ENCODE measurements at regions not wholly inside any gene's neighbourhood (a gene's known extent, or its start where the extent isn't known, plus 50 kb on each side); places are given as distances from the start of the nearest gene placed in this dataset.

DNA sequence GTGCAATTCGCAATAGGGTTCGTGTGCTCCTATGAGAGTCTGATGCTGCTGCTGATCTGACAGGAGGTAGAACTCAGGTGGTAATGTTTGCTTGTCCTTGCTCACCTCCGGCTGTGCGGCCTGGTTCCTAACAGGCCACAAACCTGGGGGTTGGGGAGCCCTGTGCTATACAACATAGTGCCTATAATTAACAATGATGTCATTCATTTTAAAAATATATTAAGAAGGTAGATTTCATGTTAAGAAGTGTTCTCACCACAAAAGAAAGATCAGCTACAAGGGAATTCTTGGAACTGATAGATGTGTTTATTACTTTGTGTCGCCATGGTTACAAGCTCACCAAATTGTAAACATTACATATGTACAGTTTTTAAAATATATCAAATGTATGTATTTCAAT, 200.5 kb downstream of the GRB14 start:
- POLR2A ChIA-PET: no interaction called here
- TF ChIP-seq ZNF16 (tag by site-specific recombination; IDR thresholded peaks at IDR 0.05; ENCODE audit: low read depth) (no peak), ZBTB1 (tag by site-specific recombination; IDR thresholded peaks at IDR 0.05) (no peak), ZNF843 (tag by site-specific recombination; IDR thresholded peaks at IDR 0.05) (no peak), ZBTB7A (tag by site-specific recombination; IDR thresholded peaks at IDR 0.05; ENCODE audit: low read depth) (no peak)
- TF ChIP-seq, protein P1, sequence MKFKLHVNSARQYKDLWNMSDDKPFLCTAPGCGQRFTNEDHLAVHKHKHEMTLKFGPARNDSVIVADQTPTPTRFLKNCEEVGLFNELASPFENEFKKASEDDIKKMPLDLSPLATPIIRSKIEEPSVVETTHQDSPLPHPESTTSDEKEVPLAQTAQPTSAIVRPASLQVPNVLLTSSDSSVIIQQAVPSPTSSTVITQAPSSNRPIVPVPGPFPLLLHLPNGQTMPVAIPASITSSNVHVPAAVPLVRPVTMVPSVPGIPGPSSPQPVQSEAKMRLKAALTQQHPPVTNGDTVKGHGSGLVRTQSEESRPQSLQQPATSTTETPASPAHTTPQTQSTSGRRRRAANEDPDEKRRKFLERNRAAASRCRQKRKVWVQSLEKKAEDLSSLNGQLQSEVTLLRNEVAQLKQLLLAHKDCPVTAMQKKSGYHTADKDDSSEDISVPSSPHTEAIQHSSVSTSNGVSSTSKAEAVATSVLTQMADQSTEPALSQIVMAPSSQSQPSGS (tag by site-specific recombination; IDR thresholded peaks at IDR 0.05; ENCODE audit: low read depth): peak; percentile 58
- TF ChIP-seq, protein P2, sequence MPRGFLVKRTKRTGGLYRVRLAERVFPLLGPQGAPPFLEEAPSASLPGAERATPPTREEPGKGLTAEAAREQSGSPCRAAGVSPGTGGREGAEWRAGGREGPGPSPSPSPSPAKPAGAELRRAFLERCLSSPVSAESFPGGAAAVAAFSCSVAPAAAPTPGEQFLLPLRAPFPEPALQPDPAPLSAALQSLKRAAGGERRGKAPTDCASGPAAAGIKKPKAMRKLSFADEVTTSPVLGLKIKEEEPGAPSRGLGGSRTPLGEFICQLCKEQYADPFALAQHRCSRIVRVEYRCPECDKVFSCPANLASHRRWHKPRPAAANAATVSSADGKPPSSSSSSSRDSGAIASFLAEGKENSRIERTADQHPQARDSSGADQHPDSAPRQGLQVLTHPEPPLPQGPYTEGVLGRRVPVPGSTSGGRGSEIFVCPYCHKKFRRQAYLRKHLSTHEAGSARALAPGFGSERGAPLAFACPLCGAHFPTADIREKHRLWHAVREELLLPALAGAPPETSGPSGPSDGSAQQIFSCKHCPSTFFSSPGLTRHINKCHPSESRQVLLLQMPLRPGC (tag by site-specific recombination; IDR thresholded peaks at IDR 0.05): no peak
- TF ChIP-seq, protein P3, sequence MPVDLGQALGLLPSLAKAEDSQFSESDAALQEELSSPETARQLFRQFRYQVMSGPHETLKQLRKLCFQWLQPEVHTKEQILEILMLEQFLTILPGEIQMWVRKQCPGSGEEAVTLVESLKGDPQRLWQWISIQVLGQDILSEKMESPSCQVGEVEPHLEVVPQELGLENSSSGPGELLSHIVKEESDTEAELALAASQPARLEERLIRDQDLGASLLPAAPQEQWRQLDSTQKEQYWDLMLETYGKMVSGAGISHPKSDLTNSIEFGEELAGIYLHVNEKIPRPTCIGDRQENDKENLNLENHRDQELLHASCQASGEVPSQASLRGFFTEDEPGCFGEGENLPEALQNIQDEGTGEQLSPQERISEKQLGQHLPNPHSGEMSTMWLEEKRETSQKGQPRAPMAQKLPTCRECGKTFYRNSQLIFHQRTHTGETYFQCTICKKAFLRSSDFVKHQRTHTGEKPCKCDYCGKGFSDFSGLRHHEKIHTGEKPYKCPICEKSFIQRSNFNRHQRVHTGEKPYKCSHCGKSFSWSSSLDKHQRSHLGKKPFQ (tag by site-specific recombination; IDR thresholded peaks at IDR 0.05): no peak
- CTCF ChIA-PET: no interaction called here

DNA sequence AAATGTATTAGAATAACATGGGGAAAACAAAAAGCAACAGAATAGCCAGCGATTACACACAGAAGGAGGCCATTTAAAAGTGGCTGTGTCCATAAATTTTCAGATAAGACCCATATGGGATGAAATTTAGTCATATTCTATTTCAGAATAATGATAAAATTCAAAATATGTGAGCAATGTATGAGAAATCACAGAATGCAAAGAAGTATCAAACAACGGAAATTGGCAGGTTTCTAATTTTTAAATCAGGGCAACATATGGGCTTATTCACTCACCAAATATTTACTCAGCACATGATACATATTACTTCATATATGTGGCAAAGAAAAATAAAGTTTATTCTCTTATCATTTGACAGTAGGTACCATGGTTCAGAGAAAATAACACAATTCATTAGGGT, 208.5 kb downstream of the GRB14 start:
- CTCF ChIA-PET: no interaction called here
- POLR2A ChIA-PET: no interaction called here
- Histone ChIP-seq H3K4me3 (ENCODE audit: low read depth, low read length) (no peak overlapping the region), H3K9me3 (ENCODE audit: control insufficient read depth, insufficient read depth, low read depth, low read length) (no peaks in the 10 kb centered on the region; the same call in 1 of the 2 replicates), H3K27ac (ENCODE audit: extremely low read depth, low read depth, low read length) (no peak overlapping the region), H3K4me1 (ENCODE audit: control insufficient read depth, insufficient read depth, low read length) (no peaks in the 10 kb centered on the region), H3K36me3 (ENCODE audit: control insufficient read depth in 2 of 2, insufficient read depth in 1 of 2, low read length in 2 of 2) (no peaks in the 10 kb centered on the region)
- TF ChIP-seq SP2 (tag by site-specific recombination; IDR thresholded peaks at IDR 0.05) (no peak), ZNF274 (IDR thresholded peaks at IDR 0.05; ENCODE audit: low read length) (no peak), ZNF274 (tag by site-specific recombination; IDR thresholded peaks at IDR 0.05; ENCODE audit: borderline replicate concordance) (no peak)
- TF ChIP-seq, protein P4, sequence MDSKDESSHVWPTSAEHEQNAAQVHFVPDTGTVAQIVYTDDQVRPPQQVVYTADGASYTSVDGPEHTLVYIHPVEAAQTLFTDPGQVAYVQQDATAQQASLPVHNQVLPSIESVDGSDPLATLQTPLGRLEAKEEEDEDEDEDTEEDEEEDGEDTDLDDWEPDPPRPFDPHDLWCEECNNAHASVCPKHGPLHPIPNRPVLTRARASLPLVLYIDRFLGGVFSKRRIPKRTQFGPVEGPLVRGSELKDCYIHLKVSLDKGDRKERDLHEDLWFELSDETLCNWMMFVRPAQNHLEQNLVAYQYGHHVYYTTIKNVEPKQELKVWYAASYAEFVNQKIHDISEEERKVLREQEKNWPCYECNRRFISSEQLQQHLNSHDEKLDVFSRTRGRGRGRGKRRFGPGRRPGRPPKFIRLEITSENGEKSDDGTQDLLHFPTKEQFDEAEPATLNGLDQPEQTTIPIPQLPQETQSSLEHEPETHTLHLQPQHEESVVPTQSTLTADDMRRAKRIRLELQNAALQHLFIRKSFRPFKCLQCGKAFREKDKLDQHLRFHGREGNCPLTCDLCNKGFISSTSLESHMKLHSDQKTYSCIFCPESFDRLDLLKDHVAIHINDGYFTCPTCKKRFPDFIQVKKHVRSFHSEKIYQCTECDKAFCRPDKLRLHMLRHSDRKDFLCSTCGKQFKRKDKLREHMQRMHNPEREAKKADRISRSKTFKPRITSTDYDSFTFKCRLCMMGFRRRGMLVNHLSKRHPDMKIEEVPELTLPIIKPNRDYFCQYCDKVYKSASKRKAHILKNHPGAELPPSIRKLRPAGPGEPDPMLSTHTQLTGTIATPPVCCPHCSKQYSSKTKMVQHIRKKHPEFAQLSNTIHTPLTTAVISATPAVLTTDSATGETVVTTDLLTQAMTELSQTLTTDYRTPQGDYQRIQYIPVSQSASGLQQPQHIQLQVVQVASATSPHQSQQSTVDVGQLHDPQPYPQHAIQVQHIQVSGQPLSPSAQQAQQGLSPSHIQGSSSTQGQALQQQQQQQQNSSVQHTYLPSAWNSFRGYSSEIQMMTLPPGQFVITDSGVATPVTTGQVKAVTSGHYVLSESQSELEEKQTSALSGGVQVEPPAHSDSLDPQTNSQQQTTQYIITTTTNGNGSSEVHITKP (tag by site-specific recombination; IDR thresholded peaks at IDR 0.05): no peak

More for the DNA sequence above, 200.5 kb downstream of the GRB14 start:
- Histone ChIP-seq H3K27ac (ENCODE audit: extremely low read depth, low read depth, low read length) (no peak overlapping the region), H3K9me3 (ENCODE audit: control insufficient read depth, insufficient read depth, low read depth, low read length) (no peaks in the 10 kb centered on the region), H3K36me3 (ENCODE audit: control insufficient read depth in 2 of 2, insufficient read depth in 1 of 2, low read length in 2 of 2) (no peaks in the 10 kb centered on the region), H3K4me1 (ENCODE audit: control insufficient read depth, insufficient read depth, low read length) (no peaks in the 10 kb centered on the region), H3K4me3 (ENCODE audit: low read depth, low read length) (no peak overlapping the region)

DNA sequence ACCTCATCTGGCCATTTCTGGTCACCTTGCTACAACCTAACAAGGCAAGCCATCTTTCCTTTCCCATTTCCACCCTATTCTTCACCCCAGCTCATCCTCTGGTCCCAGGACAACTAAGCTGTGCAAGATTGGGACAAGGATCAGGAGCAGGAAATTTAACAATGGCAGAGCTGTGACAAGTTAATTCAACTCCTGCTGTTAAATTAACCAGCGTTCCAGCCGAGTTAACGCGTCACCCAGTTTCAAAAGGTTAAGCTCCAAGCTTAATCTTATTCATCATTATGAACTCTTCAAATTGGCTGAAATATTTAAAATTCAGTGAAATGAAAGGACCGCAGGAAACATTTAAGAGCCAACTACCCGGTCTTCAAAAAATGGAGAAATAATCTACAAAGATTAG, 231.9 kb downstream of the GRB14 start:
- Histone ChIP-seq H3K4me1 (ENCODE audit: control insufficient read depth, insufficient read depth, low read length) (no peaks in the 10 kb centered on the region), H3K4me3 (ENCODE audit: low read depth, low read length) (no peak overlapping the region), H3K36me3 (ENCODE audit: control insufficient read depth in 2 of 2, insufficient read depth in 1 of 2, low read length in 2 of 2) (no peaks in the 10 kb centered on the region), H3K27ac (ENCODE audit: extremely low read depth, low read depth, low read length) (no peak overlapping the region), H3K9me3 (ENCODE audit: control insufficient read depth, insufficient read depth, low read depth, low read length) (no peaks in the 10 kb centered on the region)
- ChIA-PET POLR2A (no interaction called here), CTCF (no interaction called here)
- TF ChIP-seq ZNF221 (tag by site-specific recombination; IDR thresholded peaks at IDR 0.05; ENCODE audit: borderline replicate concordance): no peak
- TF ChIP-seq ZNF514 (tag by site-specific recombination; IDR thresholded peaks at IDR 0.05): no peak
- no peak for TF ChIP-seq ZNF596 (tag by site-specific recombination; IDR thresholded peaks at IDR 0.05)
- no peak for TF ChIP-seq ZBTB48 (tag by site-specific recombination; IDR thresholded peaks at IDR 0.05)
- TF ChIP-seq, protein P5, sequence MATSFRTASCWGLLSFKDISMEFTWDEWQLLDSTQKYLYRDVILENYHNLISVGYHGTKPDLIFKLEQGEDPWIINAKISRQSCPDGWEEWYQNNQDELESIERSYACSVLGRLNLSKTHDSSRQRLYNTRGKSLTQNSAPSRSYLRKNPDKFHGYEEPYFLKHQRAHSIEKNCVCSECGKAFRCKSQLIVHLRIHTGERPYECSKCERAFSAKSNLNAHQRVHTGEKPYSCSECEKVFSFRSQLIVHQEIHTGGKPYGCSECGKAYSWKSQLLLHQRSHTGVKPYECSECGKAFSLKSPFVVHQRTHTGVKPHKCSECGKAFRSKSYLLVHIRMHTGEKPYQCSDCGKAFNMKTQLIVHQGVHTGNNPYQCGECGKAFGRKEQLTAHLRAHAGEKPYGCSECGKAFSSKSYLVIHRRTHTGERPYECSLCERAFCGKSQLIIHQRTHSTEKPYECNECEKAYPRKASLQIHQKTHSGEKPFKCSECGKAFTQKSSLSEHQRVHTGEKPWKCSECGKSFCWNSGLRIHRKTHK (tag by site-specific recombination; IDR thresholded peaks at IDR 0.05): no peak
- TF ChIP-seq GLI2 (tag by site-specific recombination; IDR thresholded peaks at IDR 0.05; ENCODE audit: borderline replicate concordance, low read depth): no peak
- TF ChIP-seq ZNF621 (tag by site-specific recombination; IDR thresholded peaks at IDR 0.05): no peak
- TF ChIP-seq ZNF10 (tag by site-specific recombination; IDR thresholded peaks at IDR 0.05): no peak
- TF ChIP-seq, protein P2 (tag by site-specific recombination; IDR thresholded peaks at IDR 0.05): no peak

Data from HEK293 (cell line).